Fibroblast of the aortic adventitia (primary cell): ENCODE measurements at regions not wholly inside any gene's neighbourhood (a gene's known extent, or its start where the extent isn't known, plus 50 kb on each side); places are given as distances from the start of the nearest gene placed in this dataset.

Source experiments
- DNase-seq: peaks from one replicate; pipeline ENCODE4 v3.0.0-alpha.2; 2010; ENCODE audit warnings: low read depth
- H3K4me3 ChIP-seq: 2 replicates; pipeline ENCODE4 v1.5.1; 2011; ENCODE audit warnings: low read depth, mild to moderate bottlenecking, control low read depth, low read length, moderate library complexity
- CTCF ChIP-seq: IDR thresholded peaks from 2 replicates; pipeline ENCODE4 v1.5.1; 2011; ENCODE audit warnings: mild to moderate bottlenecking, low read length, control low read depth, inconsistent platforms; ENCODE audit not compliant: insufficient read depth

DNA sequence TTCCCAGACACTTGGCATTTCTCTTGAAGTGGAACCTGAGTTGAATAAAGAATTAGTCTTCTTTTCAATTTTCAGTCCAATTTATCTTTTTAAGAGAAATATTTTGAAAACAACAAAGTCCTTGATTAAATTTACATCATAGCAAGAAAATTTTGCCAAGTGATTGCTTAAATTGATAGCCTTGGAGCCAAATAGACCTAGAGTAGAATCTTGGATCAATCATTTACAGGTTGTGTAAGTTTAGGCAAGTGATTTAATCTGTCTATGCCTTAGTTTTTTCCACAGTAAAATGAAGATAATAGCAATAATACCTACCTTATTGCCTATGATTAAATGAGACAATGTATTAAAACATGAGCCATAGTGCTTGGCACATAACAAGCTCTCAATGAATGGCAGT lies 113.9 kb downstream of the LHX9 start:
- TF ChIP-seq CTCF = no peak
- no peak overlapping the region for H3K4me3 ChIP-seq
- DNase-seq = no peak

- TF ChIP-seq CTCF = no peak
- DNase-seq = no peak
- H3K4me3 ChIP-seq = no peak overlapping the region
Observed at GRCh38 chr1:198032668-198033067, 115.5 kb downstream of the LHX9 start.

DNA sequence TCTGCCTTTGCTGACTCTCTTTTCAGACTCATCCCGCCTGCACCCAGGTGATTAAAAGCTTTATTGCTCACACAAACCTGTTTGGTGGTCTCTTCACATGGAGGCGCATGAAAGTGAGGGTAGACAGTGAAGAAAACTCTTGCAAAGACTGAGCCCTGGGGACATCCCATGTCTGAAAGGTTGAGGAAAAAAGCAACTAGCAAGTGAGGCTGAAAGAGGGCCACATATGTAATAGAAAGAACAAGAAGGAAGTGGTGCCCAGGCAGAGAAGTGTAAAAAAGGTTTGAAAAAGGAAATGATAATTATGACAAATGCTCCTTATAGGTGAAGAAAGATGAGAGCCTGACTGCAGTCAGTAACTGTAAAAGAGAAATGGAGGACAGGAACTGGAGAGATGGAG lies 115.9 kb upstream of the NEK7 start:
- DNase-seq = no peak
- TF ChIP-seq CTCF = no peak

GRCh38 chr1:198042168-198042567 lies 114.6 kb upstream of the NEK7 start:
- peak; percentile 11 for DNase-seq
- no peak for TF ChIP-seq CTCF
- H3K4me3 ChIP-seq = no peak overlapping the region

More for the DNA sequence above, 115.9 kb upstream of the NEK7 start:
- H3K4me3 ChIP-seq = no peak overlapping the region

DNA sequence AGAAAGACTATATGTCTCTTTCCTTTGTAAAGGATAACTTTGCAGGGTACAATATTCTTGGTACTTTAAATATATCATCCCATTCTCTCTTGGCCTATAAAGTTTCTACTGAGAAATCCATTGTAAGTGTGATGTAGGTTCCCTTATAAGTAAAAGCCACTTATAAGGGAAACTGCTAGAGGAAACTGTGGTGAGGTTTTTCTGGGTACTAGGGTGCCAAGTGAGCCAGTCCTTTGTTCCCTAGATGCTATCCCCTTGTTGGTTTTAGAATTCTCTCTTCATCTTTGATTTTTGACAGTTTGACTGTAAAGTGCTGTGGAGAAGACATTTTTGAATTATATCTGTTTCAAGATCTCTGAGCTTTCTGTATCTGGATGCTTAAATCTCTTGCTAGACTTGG lies 108.9 kb upstream of the NEK7 start:
- TF ChIP-seq CTCF = no peak
- H3K4me3 ChIP-seq = no peak overlapping the region
- DNase-seq = no peak

DNA sequence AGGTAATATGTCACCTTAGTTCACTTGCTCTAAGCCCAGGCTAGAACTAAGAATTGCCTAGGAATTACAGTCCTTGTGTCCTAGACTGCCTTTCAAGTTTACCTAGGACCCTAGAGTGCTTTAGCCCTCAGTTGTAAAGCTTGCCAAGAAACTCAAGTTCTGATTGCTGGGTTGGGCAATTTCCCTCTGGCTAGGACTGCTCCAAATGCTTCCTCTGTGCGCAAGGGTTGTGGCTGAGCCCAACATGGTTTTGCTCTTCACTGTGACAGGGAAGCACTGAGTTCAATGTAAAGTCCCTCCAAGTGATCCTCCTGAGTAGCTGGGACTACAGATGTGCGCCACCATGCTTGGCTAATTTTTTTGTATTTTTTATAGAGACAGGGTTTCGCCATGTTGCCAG lies 102.3 kb upstream of the NEK7 start:
- no peak overlapping the region for H3K4me3 ChIP-seq
- DNase-seq = no peak
- TF ChIP-seq CTCF = no peak

GRCh38 chr1:198056255-198056654 lies 100.5 kb upstream of the NEK7 start:
- no peak overlapping the region for H3K4me3 ChIP-seq
- DNase-seq = no peak

More at GRCh38 chr1:198056255-198056654, 100.5 kb upstream of the NEK7 start:
- no peak for TF ChIP-seq CTCF
